22Rv1 (cell line): ENCODE measurements at regions not wholly inside any gene's neighbourhood (a gene's known extent, or its start where the extent isn't known, plus 50 kb on each side); places are given as distances from the start of the nearest gene placed in this dataset.

Experiments
- H3K27ac ChIP-seq: fragments of 450-650 bp; 2 replicates; pipeline ENCODE4 v1.5.1; 2017
- CTCF ChIP-seq: fragments of 450-650 bp; IDR thresholded peaks from 2 replicates; pipeline ENCODE4 v1.5.1; 2017; ENCODE audit warnings: mild to moderate bottlenecking
- ZFX ChIP-seq: fragments of 450-650 bp; IDR thresholded peaks from 2 replicates; pipeline ENCODE4 v1.6.1; 2017; ENCODE audit warnings: antibody characterized with exemption, borderline replicate concordance

GRCh38 chrX:82912382-82912781 lies 595.7 kb upstream of the POU3F4 start:
- TF ChIP-seq CTCF (no peak), ZFX (no peak)
- H3K27ac ChIP-seq, result no peak overlapping the region

GRCh38 chrX:82934980-82935379 lies 573.1 kb upstream of the POU3F4 start:
- no peak for TF ChIP-seq ZFX

GRCh38 chrX:82945332-82945731 lies 562.8 kb upstream of the POU3F4 start:
- no peak overlapping the region for H3K27ac ChIP-seq

More at GRCh38 chrX:82934980-82935379, 573.1 kb upstream of the POU3F4 start:
- H3K27ac ChIP-seq, result no peak overlapping the region

GRCh38 chrX:82961129-82961528 lies 547.0 kb upstream of the POU3F4 start:
- TF ChIP-seq ZFX (no peak), CTCF (peak; percentile 33; the same call in 1 of the 2 replicates)
- H3K27ac ChIP-seq, result no peak overlapping the region

More at GRCh38 chrX:82945332-82945731, 562.8 kb upstream of the POU3F4 start:
- TF ChIP-seq ZFX (no peak), CTCF (no peak)

- TF ChIP-seq CTCF, result no peak
- no peak for TF ChIP-seq ZFX
These were observed 534.4 kb upstream of the POU3F4 start for GRCh38 chrX:82973646-82974045.

GRCh38 chrX:82998163-82998562 lies 509.9 kb upstream of the POU3F4 start:
- TF ChIP-seq ZFX (no peak), CTCF (no peak)
- no peak overlapping the region for H3K27ac ChIP-seq

More at GRCh38 chrX:82973646-82974045, 534.4 kb upstream of the POU3F4 start:
- H3K27ac ChIP-seq, result no peak overlapping the region

GRCh38 chrX:83004012-83004411 lies 504.1 kb upstream of the POU3F4 start:
- no peak for TF ChIP-seq ZFX
- no peak for TF ChIP-seq CTCF
- peak overlapping the region; percentile 47 for H3K27ac ChIP-seq

GRCh38 chrX:83008415-83008814 lies 499.7 kb upstream of the POU3F4 start:
- no peak for TF ChIP-seq ZFX
- peak; percentile 32 for TF ChIP-seq CTCF
- H3K27ac ChIP-seq, result no peak overlapping the region
